Activated CD8-positive, alpha-beta memory T cell treated with anti-CD3 and anti-CD28 coated beads, Interleukin-2, amount 10 ng/mL, durations not matched to agents 7 days and 5 days (primary cell): ENCODE measurements at regions not wholly inside any gene's neighbourhood (a gene's known extent, or its start where the extent isn't known, plus 50 kb on each side); places are given as distances from the start of the nearest gene placed in this dataset.

Experiments used
- ATAC-seq: fragments of 150-1000 bp; cut with Tn5 transposase; one replicate; pipeline ENCODE4 v1.10.0; 2021; ENCODE audit warnings: moderate library complexity
- CTCF ChIA-PET: fragments of 350-600 bp; sonication (Branson Sonifier 250); formaldehyde crosslinking; loops from one replicate; lab custom pipeline; 2021; ENCODE audit warnings: antibody characterized with exemption; lab: Charles Lee
- DNase-seq: peaks from one replicate; pipeline ENCODE4 v3.0.0-alpha.2; 2020
- H3K27ac Mint-ChIP-seq: one replicate; pipeline ENCODE4 v1.8.0; 2021; ENCODE audit warnings: mild to moderate bottlenecking, mixed read lengths
- H3K27me3 Mint-ChIP-seq: one replicate; pipeline ENCODE4 v1.8.0; 2021; ENCODE audit warnings: mixed read lengths
- H3K36me3 Mint-ChIP-seq: one replicate; pipeline ENCODE4 v1.8.0; 2021; ENCODE audit warnings: mild to moderate bottlenecking, mixed read lengths
- H3K4me1 Mint-ChIP-seq: one replicate; pipeline ENCODE4 v1.8.0; 2021; ENCODE audit warnings: mixed read lengths
- H3K4me3 Mint-ChIP-seq: one replicate; pipeline ENCODE4 v1.8.0; 2021; ENCODE audit warnings: mild to moderate bottlenecking, moderate library complexity, mixed read lengths
- H3K9me3 Mint-ChIP-seq: one replicate; pipeline ENCODE4 v1.8.0; 2022; ENCODE audit warnings: low read depth, mixed read lengths

GRCh38 chr4:185071236-185071811, 53.0 kb downstream of the HELT start:
- Mint-ChIP-seq H3K4me3 (no peak overlapping the region), H3K9me3 (no peaks in the 10 kb centered on the region), H3K4me1 (no peaks in the 10 kb centered on the region), H3K27ac (no peak overlapping the region), H3K27me3 (peaks cover 39% of the 10 kb centered on the region), H3K36me3 (no peaks in the 10 kb centered on the region)
- DNase-seq (no peak), ATAC-seq (no peak)
- CTCF ChIA-PET, result interaction anchor here (1.0 kb wide), 1 partner anchor 31 kb away, joined by 5 read pairs; no protein-coding TSS in a partner anchor

GRCh38 chr4:185079271-185079905, 61.1 kb downstream of the HELT start:
- no peaks in the 10 kb centered on the region for H3K9me3 Mint-ChIP-seq
- no peaks in the 10 kb centered on the region for H3K36me3 Mint-ChIP-seq
- no peak overlapping the region for H3K4me3 Mint-ChIP-seq
- H3K27ac Mint-ChIP-seq, result no peak overlapping the region
- DNase-seq (no peak), ATAC-seq (no peak)
- CTCF ChIA-PET, result no interaction called here
- no peaks in the 10 kb centered on the region for H3K4me1 Mint-ChIP-seq
- peaks cover 40% of the 10 kb centered on the region for H3K27me3 Mint-ChIP-seq

- Mint-ChIP-seq H3K36me3 (no peaks in the 10 kb centered on the region), H3K4me1 (no peaks in the 10 kb centered on the region), H3K27ac (no peak overlapping the region), H3K4me3 (no peak overlapping the region), H3K9me3 (no peaks in the 10 kb centered on the region), H3K27me3 (peaks cover 40% of the 10 kb centered on the region)
- DNase-seq (no peak), ATAC-seq (no peak)
- CTCF ChIA-PET, result no interaction called here
Measured at GRCh38 chr4:185080545-185080944, 62.3 kb downstream of the HELT start.

GRCh38 chr4:185082561-185082960, 60.5 kb upstream of the SLC25A4 start:
- Mint-ChIP-seq H3K4me1 (no peaks in the 10 kb centered on the region), H3K36me3 (no peaks in the 10 kb centered on the region), H3K4me3 (no peak overlapping the region), H3K9me3 (no peaks in the 10 kb centered on the region), H3K27me3 (peaks cover 36% of the 10 kb centered on the region), H3K27ac (no peak overlapping the region)
- ATAC-seq (no peak), DNase-seq (no peak)
- CTCF ChIA-PET, result interaction anchor here (0.8 to 1.6 kb wide), 2 partner anchors 20 to 61 kb away, joined by 3 to 4 read pairs; partner anchors contain the start of gene SLC25A4

- H3K36me3 Mint-ChIP-seq, result no peaks in the 10 kb centered on the region
Measured at GRCh38 chr4:185086053-185086452, 57.0 kb upstream of the SLC25A4 start.

GRCh38 chr4:185088899-185089298, 54.2 kb upstream of the SLC25A4 start:
- no peaks in the 10 kb centered on the region for H3K36me3 Mint-ChIP-seq
- CTCF ChIA-PET, result no interaction called here
- DNase-seq, result no peak
- H3K4me3 Mint-ChIP-seq, result no peak overlapping the region
- ATAC-seq, result no peak
- H3K27me3 Mint-ChIP-seq, result peaks cover 31% of the 10 kb centered on the region
- H3K27ac Mint-ChIP-seq, result no peak overlapping the region
- no peaks in the 10 kb centered on the region for H3K9me3 Mint-ChIP-seq
- H3K4me1 Mint-ChIP-seq, result no peaks in the 10 kb centered on the region

More at GRCh38 chr4:185086053-185086452, 57.0 kb upstream of the SLC25A4 start:
- DNase-seq (no peak), ATAC-seq (no peak)
- no peak overlapping the region for H3K27ac Mint-ChIP-seq
- no peak overlapping the region for H3K4me3 Mint-ChIP-seq
- H3K27me3 Mint-ChIP-seq, result peaks cover 32% of the 10 kb centered on the region
- CTCF ChIA-PET, result no interaction called here
- H3K4me1 Mint-ChIP-seq, result no peaks in the 10 kb centered on the region
- H3K9me3 Mint-ChIP-seq, result no peaks in the 10 kb centered on the region

GRCh38 chr4:185090592-185090991, 52.5 kb upstream of the SLC25A4 start:
- DNase-seq, result no peak
- no peaks in the 10 kb centered on the region for H3K36me3 Mint-ChIP-seq
- no peak overlapping the region for H3K4me3 Mint-ChIP-seq
- H3K27me3 Mint-ChIP-seq, result peaks cover 32% of the 10 kb centered on the region
- CTCF ChIA-PET, result no interaction called here
- ATAC-seq, result no peak
- H3K27ac Mint-ChIP-seq, result no peak overlapping the region
- H3K4me1 Mint-ChIP-seq, result no peaks in the 10 kb centered on the region
- no peaks in the 10 kb centered on the region for H3K9me3 Mint-ChIP-seq

- DNase-seq (no peak), ATAC-seq (no peak)
- Mint-ChIP-seq H3K27ac (no peak overlapping the region), H3K27me3 (peaks cover 40% of the 10 kb centered on the region), H3K4me3 (no peak overlapping the region), H3K36me3 (no peaks in the 10 kb centered on the region), H3K4me1 (no peaks in the 10 kb centered on the region), H3K9me3 (no peaks in the 10 kb centered on the region)
- CTCF ChIA-PET, result interaction anchor here (0.6 to 1.7 kb wide), 2 partner anchors 53 to 117 kb away, joined by 3 to 5 read pairs; no protein-coding TSS in a partner anchor
Measured at GRCh38 chr4:185092535-185093197, 50.4 kb upstream of the SLC25A4 start.
